ENCODE measurements at regions not wholly inside any gene's neighbourhood (a gene's known extent, or its start where the extent isn't known, plus 50 kb on each side); places are given as distances from the start of the nearest gene placed in this dataset.

- Histone ChIP-seq H3K27me3 (ENCODE audit: insufficient read depth in 3 of 3, low read length in 2 of 3) (no peaks in the 10 kb centered on the region), H3K9me3 (no peaks in the 10 kb centered on the region), H3K4me3 (no peak overlapping the region), H3K27ac (no peak overlapping the region), H3K36me3 (ENCODE audit: insufficient read depth in 1 of 2, low read depth in 1 of 2) (peaks cover 0 to 4% of the 10 kb centered on the region in 2 donors), H3K4me1 (peaks cover 17% of the 10 kb centered on the region)
- ATAC-seq: no peak
- DNase-seq: no peak
- TF ChIP-seq CTCF (IDR thresholded peaks at IDR 0.05): no peak
- intact Hi-C loops (cut with DNase I): loop anchor here (10.0 kb wide), 2 partner anchors 114 to 186 kb away; no protein-coding TSS in a partner anchor
- WGBS, 3 donors: 93 to 99% (median 94%) methylated on average over 3 of the region's 3 CpGs
Measured at GRCh38 chr20:19881080-19881840, 123.2 kb downstream of the RIN2 start.

GRCh38 chr20:19881990-19882389 is 123.9 kb downstream of the RIN2 start:
- H3K4me1 ChIP-seq: peaks cover 24% of the 10 kb centered on the region
- no peaks in the 10 kb centered on the region for H3K9me3 ChIP-seq
- no peaks in the 10 kb centered on the region for H3K27me3 ChIP-seq (ENCODE audit: insufficient read depth in 3 of 3, low read length in 2 of 3)
- no peak overlapping the region for H3K4me3 ChIP-seq
- no peak overlapping the region for H3K27ac ChIP-seq
- peaks cover 0 to 4% of the 10 kb centered on the region in 2 donors for H3K36me3 ChIP-seq (ENCODE audit: insufficient read depth in 1 of 2, low read depth in 1 of 2)
- DNase-seq (no peak), ATAC-seq (no peak)
- WGBS, 3 donors: 59 to 74% (median 72%) methylated on average over 3 of the region's 3 CpGs
- intact Hi-C loops (cut with DNase I): loop anchor here (10.0 kb wide), 2 partner anchors 113 to 187 kb away; no protein-coding TSS in a partner anchor
- TF ChIP-seq CTCF (IDR thresholded peaks at IDR 0.05): no peak

- ATAC-seq (no peak), DNase-seq (no peak)
- Histone ChIP-seq H3K27ac (no peak overlapping the region), H3K9me3 (no peaks in the 10 kb centered on the region), H3K27me3 (ENCODE audit: insufficient read depth in 3 of 3, low read length in 2 of 3) (no peaks in the 10 kb centered on the region), H3K4me3 (no peak overlapping the region), H3K4me1 (peaks cover 28% of the 10 kb centered on the region), H3K36me3 (ENCODE audit: insufficient read depth in 1 of 2, low read depth in 1 of 2) (peaks cover 0 to 4% of the 10 kb centered on the region in 2 donors)
- TF ChIP-seq CTCF (IDR thresholded peaks at IDR 0.05): no peak
- intact Hi-C loops (cut with DNase I): loop anchor here (10.0 kb wide), 2 partner anchors 112 to 188 kb away; no protein-coding TSS in a partner anchor
- WGBS, 3 donors: 81 to 96% (median 94%) methylated on average over 3 of the region's 3 CpGs
Measured at GRCh38 chr20:19882446-19882845, 124.4 kb downstream of the RIN2 start.

GRCh38 chr20:19883501-19883900 is 125.4 kb downstream of the RIN2 start:
- Histone ChIP-seq H3K4me3 (no peak overlapping the region), H3K27ac (no peak overlapping the region), H3K36me3 (ENCODE audit: insufficient read depth in 1 of 2, low read depth in 1 of 2) (peaks cover 0 to 4% of the 10 kb centered on the region in 2 donors), H3K27me3 (ENCODE audit: insufficient read depth in 3 of 3, low read length in 2 of 3) (no peaks in the 10 kb centered on the region), H3K4me1 (peaks cover 39% of the 10 kb centered on the region), H3K9me3 (no peaks in the 10 kb centered on the region)
- no peak for TF ChIP-seq CTCF (IDR thresholded peaks at IDR 0.05)
- ATAC-seq (no peak), DNase-seq (no peak)
- WGBS, 3 donors: 84 to 94% (median 85%) methylated on average over 3 of the region's 3 CpGs
- intact Hi-C loops (cut with DNase I): loop anchor here (10.0 kb wide), 2 partner anchors 111 to 189 kb away; no protein-coding TSS in a partner anchor

Measured in psoas muscle (tissue), 7 donors.